ENCODE measurements at regions not wholly inside any gene's neighbourhood (a gene's known extent, or its start where the extent isn't known, plus 50 kb on each side); places are given as distances from the start of the nearest gene placed in this dataset.

DNA sequence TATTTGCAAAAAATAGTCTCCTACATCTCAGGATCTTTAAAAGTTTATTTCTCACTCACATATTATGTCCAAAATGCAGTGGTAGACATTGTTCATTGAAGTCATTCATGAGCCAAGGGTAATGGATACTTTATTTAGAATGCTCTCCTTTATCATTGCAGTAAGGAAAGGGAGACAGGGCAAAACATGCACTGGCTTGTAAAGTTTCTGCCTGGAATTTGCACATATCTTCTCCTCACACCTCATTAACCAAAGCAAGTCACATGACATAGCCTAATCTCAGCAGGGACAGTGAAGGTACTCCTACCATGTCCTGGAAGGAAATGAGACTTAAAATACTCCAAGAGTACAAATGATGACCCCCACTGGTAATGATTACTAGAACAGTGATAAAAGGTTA, 333.7 kb upstream of the EPHA3 start:
- H2AFZ ChIP-seq (ENCODE audit: low read depth, low read length), result no peak overlapping the region
- TF ChIP-seq, protein P1, sequence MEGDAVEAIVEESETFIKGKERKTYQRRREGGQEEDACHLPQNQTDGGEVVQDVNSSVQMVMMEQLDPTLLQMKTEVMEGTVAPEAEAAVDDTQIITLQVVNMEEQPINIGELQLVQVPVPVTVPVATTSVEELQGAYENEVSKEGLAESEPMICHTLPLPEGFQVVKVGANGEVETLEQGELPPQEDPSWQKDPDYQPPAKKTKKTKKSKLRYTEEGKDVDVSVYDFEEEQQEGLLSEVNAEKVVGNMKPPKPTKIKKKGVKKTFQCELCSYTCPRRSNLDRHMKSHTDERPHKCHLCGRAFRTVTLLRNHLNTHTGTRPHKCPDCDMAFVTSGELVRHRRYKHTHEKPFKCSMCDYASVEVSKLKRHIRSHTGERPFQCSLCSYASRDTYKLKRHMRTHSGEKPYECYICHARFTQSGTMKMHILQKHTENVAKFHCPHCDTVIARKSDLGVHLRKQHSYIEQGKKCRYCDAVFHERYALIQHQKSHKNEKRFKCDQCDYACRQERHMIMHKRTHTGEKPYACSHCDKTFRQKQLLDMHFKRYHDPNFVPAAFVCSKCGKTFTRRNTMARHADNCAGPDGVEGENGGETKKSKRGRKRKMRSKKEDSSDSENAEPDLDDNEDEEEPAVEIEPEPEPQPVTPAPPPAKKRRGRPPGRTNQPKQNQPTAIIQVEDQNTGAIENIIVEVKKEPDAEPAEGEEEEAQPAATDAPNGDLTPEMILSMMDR (IDR thresholded peaks at IDR 0.05; ENCODE audit: low read depth, low read length), result no peak
- no peak for TF ChIP-seq EZH2phosphoT487 (IDR thresholded peaks at IDR 0.05; ENCODE audit: low read depth)
- no peak overlapping the region for H3K4me3 ChIP-seq (ENCODE audit: low read length)
- no peaks in the 10 kb centered on the region for H4K20me1 ChIP-seq (ENCODE audit: insufficient read depth, low read length)
- H3K27ac ChIP-seq (ENCODE audit: low read length), result no peak overlapping the region
- no peaks in the 10 kb centered on the region for H3K4me1 ChIP-seq (ENCODE audit: low read length)
- no peak overlapping the region for H3K4me2 ChIP-seq (ENCODE audit: low read length)
- no peak overlapping the region for H3K9ac ChIP-seq (ENCODE audit: low read length)
- no peaks in the 10 kb centered on the region for H3K9me3 ChIP-seq (ENCODE audit: insufficient read depth, low read length)
- H3K27me3 ChIP-seq (ENCODE audit: low read depth, low read length), result no peaks in the 10 kb centered on the region
- H3K79me2 ChIP-seq (ENCODE audit: low read length), result no peaks in the 10 kb centered on the region
- no peaks in the 10 kb centered on the region for H3K36me3 ChIP-seq (replicated peaks; ENCODE audit: low read depth, low read length)

DNA sequence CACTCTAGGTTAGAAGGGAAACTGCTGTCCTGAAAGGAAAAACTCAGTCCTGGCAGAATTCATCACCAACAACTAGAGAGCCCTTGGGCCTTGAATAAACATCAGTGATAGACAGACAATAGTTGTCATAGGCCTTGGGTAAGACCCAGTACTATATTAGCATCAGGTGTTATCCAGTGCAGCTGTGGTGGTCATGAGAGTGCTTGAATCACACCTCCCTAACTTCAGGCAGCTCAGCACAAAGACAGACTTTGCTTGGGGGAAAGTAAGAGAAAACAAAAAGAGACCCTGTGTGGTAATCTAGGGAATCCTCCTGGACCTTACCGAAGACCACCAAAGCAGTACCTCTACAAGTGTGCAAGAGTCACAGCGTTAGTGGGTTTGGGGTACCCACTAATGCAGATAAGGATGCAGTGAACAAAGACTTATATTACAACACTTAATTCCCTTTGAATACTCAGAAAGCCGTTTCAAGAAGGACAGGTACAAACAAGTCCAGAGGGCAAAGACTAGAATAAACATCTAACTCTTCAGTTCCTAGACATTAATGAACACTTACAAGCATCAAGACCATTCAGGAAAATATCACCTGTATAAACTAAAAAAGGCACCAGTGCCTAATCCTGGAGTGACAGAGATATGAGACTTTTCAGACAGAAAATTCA, 332.3 kb upstream of the EPHA3 start:
- no peak overlapping the region for H3K4me3 ChIP-seq (ENCODE audit: low read length)
- no peak for TF ChIP-seq EZH2phosphoT487 (IDR thresholded peaks at IDR 0.05; ENCODE audit: low read depth)
- TF ChIP-seq, protein P1 (IDR thresholded peaks at IDR 0.05; ENCODE audit: low read depth, low read length), result no peak
- H3K36me3 ChIP-seq (replicated peaks; ENCODE audit: low read depth, low read length), result no peaks in the 10 kb centered on the region
- no peaks in the 10 kb centered on the region for H3K79me2 ChIP-seq (ENCODE audit: low read length)
- no peaks in the 10 kb centered on the region for H3K4me1 ChIP-seq (ENCODE audit: low read length)
- H2AFZ ChIP-seq (ENCODE audit: low read depth, low read length), result no peak overlapping the region
- no peaks in the 10 kb centered on the region for H4K20me1 ChIP-seq (ENCODE audit: insufficient read depth, low read length)
- H3K9me3 ChIP-seq (ENCODE audit: insufficient read depth, low read length), result no peaks in the 10 kb centered on the region
- no peak overlapping the region for H3K4me2 ChIP-seq (ENCODE audit: low read length)
- no peak overlapping the region for H3K27ac ChIP-seq (ENCODE audit: low read length)
- H3K27me3 ChIP-seq (ENCODE audit: low read depth, low read length), result no peaks in the 10 kb centered on the region
- H3K9ac ChIP-seq (ENCODE audit: low read length), result no peak overlapping the region

DNA sequence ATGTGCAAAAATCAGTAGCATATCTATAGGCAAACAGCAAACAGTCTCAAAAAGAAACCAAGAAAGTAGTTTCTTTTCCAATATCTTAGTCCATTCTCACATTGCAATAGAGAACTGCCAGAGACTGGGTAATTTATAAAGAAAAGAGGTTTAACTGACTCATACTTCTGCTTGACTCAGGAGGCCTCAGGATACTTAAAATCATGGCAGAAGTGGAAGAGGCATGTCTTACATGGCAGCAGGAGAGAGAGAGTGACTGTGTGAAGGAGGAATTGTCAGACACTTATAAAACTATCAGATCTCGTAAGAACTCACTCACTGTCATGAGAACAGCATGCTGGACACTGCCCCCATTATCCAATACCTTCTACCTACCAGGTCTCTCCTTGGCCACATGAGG, 327.9 kb upstream of the EPHA3 start:
- Histone ChIP-seq H3K9ac (ENCODE audit: low read length) (no peak overlapping the region), H3K4me2 (ENCODE audit: low read length) (no peak overlapping the region), H3K27ac (ENCODE audit: low read length) (no peak overlapping the region), H3K4me1 (ENCODE audit: low read length) (peaks cover 7% of the 10 kb centered on the region), H2AFZ (ENCODE audit: low read depth, low read length) (no peak overlapping the region), H3K36me3 (replicated peaks; ENCODE audit: low read depth, low read length) (no peaks in the 10 kb centered on the region), H3K4me3 (ENCODE audit: low read length) (no peak overlapping the region), H3K27me3 (ENCODE audit: low read depth, low read length) (no peaks in the 10 kb centered on the region), H3K79me2 (ENCODE audit: low read length) (no peaks in the 10 kb centered on the region), H4K20me1 (ENCODE audit: insufficient read depth, low read length) (no peaks in the 10 kb centered on the region), H3K9me3 (ENCODE audit: insufficient read depth, low read length) (no peaks in the 10 kb centered on the region)
- TF ChIP-seq, protein P1 (IDR thresholded peaks at IDR 0.05; ENCODE audit: low read depth, low read length), result no peak
- TF ChIP-seq EZH2phosphoT487 (IDR thresholded peaks at IDR 0.05; ENCODE audit: low read depth), result no peak

- Histone ChIP-seq H3K36me3 (replicated peaks; ENCODE audit: low read depth, low read length) (no peaks in the 10 kb centered on the region), H4K20me1 (ENCODE audit: insufficient read depth, low read length) (no peaks in the 10 kb centered on the region), H2AFZ (ENCODE audit: low read depth, low read length) (no peak overlapping the region), H3K9me3 (ENCODE audit: insufficient read depth, low read length) (no peaks in the 10 kb centered on the region), H3K27me3 (ENCODE audit: low read depth, low read length) (no peaks in the 10 kb centered on the region), H3K79me2 (ENCODE audit: low read length) (no peaks in the 10 kb centered on the region), H3K4me3 (ENCODE audit: low read length) (no peak overlapping the region), H3K4me2 (ENCODE audit: low read length) (no peak overlapping the region), H3K4me1 (ENCODE audit: low read length) (peaks cover 7% of the 10 kb centered on the region), H3K9ac (ENCODE audit: low read length) (no peak overlapping the region), H3K27ac (ENCODE audit: low read length) (no peak overlapping the region)
- TF ChIP-seq EZH2phosphoT487 (IDR thresholded peaks at IDR 0.05; ENCODE audit: low read depth), result no peak
- TF ChIP-seq, protein P1 (IDR thresholded peaks at IDR 0.05; ENCODE audit: low read depth, low read length), result no peak
These were observed 322.5 kb upstream of the EPHA3 start for GRCh38 chr3:88784925-88785324.

Data from OCI-LY3 (cell line).